Brain pericyte (primary cell): ENCODE measurements at regions not wholly inside any gene's neighbourhood (a gene's known extent, or its start where the extent isn't known, plus 50 kb on each side); places are given as distances from the start of the nearest gene placed in this dataset.

Experiments
- DNase-seq: peaks from one replicate; pipeline ENCODE4 v3.0.0-alpha.2; 2012; ENCODE audit warnings: low read depth, low spot score

GRCh38 chr14:80446356-80446755 is 235.1 kb upstream of the DIO2 start:
- DNase-seq: no peak

DNA sequence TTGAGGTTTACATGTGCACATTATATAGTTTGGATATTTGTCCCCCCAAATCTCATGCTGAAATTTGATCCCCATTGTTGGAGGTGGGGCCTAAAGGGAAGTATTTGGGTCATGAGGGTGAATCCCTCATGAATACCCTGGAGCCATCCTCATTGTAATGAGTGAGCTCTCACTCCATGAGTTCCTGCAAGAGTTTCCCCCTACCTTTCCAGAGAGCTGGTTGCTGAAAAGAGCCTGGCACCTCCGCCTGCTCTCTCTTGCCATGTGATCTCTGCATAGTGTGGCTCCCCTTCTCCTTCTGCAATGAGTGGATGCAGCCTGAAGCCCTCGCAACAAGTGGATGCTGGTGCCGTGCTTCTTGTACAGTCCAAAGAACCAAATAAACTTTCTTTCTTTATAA is 234.3 kb upstream of the DIO2 start:
- DNase-seq: no peak

DNA sequence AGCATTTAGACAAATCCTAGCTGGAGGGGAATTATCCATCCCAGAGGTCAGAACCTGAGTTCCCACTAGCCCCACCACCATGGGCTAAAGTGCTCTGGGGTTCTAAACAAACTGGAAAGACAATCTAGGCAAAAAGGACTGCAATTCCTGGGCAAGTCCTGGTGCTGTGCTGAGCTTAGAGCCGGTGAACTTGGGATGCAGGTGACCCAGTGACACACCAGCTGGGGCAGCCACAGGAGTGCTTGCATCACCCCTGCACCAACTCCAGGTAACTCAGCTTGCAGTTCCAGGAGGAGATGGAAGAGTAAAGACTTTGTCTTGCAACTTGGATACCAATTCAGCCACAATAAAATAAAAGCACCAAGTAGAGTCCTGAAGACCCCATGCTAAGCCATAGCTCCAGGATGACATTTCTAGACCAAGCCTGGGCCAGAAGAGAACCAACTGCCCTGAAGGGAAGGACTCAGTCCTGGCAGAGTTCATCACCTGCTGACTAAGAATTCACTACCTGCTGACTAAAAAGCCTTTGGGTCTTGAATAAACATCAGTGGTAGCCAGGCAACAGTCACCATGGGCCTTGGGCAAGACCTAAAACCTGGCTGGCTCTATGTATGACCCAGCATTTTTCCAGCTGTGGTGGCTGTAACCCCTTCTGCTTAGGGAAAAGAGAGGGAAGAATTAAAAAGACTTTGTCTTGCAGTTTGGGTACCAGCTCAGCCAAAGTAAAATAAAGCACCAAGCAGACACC is 223.4 kb upstream of the DIO2 start:
- no peak for DNase-seq

GRCh38 chr14:80433811-80434210 is 222.5 kb upstream of the DIO2 start:
- no peak for DNase-seq

GRCh38 chr14:80428671-80429070 is 217.4 kb upstream of the DIO2 start:
- DNase-seq: no peak

GRCh38 chr14:80428171-80428570 is 216.9 kb upstream of the DIO2 start:
- DNase-seq: no peak

- DNase-seq: no peak
These were observed 215.8 kb upstream of the DIO2 start for GRCh38 chr14:80427101-80427500.

DNA sequence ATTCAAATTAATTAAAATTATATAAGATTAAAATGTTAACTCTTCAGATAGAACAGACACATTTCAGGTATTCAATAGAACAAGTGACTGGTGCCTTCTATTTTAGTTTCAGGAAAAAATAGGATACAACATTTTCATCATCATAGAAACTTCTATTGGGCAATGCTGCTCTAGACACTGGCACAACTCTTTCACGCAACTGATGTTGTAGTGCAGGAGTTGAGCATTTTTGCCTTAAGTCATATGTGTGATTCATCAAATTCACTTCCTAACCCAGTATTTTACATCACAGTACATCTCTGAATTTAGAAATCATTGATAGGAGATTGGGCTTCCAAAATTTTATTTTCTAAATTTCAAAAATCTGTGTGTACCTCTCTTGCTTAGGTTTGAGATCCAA is 215.4 kb upstream of the DIO2 start:
- no peak for DNase-seq

DNA sequence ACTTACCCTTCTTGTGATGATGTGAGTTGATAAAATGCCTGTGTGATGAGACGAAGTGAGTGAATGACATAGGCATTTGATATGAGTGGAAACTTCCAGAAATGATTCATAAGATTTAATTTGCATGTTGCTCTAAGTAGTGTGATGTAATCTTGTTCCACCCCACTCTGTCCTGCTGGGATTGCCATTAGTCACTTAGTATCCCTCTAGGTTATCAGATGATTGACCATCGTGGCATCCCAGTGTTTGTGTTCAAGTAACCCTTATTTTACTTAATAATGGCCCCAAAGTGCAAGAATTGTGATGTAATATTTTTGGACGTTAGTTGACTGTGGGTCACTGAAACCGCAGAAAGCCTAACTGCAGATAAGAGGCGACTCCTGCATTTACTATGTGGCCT is 214.4 kb upstream of the DIO2 start:
- no peak for DNase-seq

DNA sequence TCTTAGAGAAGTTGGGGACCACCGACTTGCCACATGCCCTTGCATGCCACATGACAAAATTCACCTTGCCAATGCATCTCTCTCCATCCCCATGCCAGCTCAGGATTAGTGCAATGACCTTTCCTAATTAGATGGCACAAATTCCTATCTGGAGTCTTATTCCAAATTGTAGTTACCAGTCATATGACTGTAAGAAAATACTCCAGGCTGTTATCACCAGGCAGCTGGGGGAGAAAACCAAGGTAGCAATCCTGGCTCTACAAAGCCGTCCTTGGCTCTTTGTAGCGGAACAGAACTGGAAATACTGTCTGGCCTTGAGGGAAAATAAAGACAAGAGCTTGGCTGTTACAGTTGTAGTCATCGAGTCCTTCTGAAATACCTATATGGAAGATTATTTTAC is 208.5 kb upstream of the DIO2 start:
- DNase-seq: no peak

GRCh38 chr14:80419345-80419744 is 208.0 kb upstream of the DIO2 start:
- no peak for DNase-seq

- no peak for DNase-seq
These were observed 204.3 kb upstream of the DIO2 start for GRCh38 chr14:80415636-80416035.

DNA sequence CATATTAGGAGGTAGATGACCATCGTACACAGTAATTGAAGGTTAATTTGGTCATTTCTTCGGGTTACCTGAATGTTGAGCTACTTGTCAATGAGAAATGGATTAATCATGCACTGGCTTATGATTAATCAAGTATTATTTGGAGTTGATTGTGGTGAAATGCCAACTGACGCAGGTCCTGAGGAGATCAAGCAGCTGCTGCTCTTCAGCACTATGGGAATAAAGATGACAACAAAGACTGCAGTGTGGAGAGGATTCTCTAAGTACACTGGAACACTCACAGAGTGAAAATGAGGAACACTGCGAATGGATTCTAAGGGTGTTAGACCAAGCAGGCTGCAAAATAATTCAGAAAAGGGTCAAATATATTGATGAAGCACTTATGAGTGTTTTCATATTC is 202.8 kb upstream of the DIO2 start:
- no peak for DNase-seq

DNA sequence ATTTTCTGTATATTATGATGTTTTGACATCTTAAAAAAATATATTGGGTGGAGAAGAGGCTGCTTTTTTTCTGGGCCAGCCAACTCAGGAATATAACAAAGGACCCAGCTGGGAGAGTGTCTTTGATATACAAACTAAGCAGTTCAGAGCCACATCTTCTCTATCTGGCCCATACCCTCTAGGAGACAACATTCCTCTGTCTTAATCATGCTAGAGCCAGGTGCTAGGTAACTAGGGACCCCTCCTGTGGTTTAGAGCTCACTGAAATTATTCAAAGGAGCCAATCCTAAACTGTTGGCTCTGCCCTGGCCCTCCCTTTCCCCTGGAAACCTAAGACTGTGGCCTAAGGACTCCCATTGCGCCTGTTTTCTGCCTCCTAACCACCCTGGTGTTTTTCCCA is 193.1 kb upstream of the DIO2 start:
- DNase-seq: no peak

GRCh38 chr14:80403036-80403435 is 191.7 kb upstream of the DIO2 start:
- DNase-seq: no peak

- no peak for DNase-seq
These were observed 183.7 kb upstream of the DIO2 start for GRCh38 chr14:80395031-80395430.

DNA sequence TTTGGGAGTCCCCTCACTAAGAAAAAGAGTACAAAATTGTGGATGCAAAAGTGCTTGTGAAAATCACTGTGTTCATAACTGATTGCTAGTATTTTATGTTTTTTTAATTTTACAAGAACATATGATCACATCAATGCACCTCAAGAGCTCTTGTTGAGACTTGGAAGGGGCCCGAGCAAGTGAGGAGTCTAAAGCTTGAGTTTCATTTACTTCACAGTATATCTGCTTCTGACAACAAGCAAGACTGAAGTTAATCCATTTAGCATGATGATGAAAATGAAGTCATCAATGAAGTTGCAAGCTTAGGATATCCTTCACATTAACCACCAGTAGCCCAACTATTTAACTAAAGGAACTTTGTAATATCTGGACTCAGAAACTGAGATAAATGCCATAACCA is 182.5 kb upstream of the DIO2 start:
- no peak for DNase-seq

GRCh38 chr14:80390906-80391305 is 179.6 kb upstream of the DIO2 start:
- no peak for DNase-seq

DNA sequence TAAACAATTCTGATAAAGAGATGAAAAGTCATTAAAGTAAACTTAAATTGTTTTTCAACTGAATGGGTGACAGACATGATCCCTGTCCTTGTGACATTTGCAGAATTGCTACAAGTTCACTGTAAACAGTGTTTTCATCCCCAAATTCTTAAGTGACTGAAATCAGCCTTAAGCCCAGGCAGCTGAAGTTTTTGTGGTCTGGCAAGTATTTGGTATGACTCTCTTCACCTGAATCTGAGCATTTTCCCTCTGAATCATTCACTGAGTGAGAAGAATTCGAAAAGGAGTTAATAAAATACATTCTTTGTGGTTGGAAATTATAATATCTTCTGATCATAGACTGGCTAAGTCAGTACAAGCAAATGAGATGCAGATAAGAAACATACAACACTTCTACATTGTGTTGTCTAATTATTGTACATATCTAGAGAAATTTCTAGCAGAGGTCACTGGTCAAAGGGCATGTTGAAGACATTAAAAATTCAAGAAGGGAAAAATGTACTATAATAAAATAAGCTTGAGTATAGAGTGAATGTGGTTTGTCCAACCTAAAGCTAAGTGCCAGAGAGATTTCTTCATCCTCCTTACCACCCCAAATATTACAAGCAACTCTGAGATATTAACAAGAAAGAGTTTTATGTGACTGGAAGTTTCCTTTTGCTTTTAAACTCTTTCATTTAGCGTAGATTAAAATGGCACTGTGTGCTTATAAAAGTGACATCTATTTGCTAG is 177.8 kb upstream of the DIO2 start:
- DNase-seq: no peak

GRCh38 chr14:80387563-80387981 is 176.3 kb upstream of the DIO2 start:
- no peak for DNase-seq

GRCh38 chr14:80385336-80385735 is 174.0 kb upstream of the DIO2 start:
- DNase-seq: no peak

DNA sequence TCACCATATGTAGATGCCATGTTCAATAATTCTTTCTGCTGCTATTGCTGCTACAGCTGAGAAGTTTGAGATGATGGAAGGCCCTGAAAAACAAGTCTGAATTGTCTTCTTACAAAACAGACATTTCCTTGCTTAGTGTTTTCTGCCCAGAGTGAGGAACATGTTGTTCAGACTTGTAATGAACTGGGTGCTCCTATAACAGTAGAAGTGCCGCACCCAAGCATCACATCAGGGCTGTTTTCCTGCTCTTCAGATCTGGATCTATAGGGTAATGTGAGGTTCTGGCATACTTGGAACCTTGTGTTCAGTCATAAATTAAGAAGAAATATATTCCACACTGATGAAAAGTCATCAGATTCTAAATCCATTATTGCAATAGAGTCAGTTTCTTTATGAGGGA is 171.9 kb upstream of the DIO2 start:
- DNase-seq: no peak

- no peak for DNase-seq
These were observed 170.6 kb upstream of the DIO2 start for GRCh38 chr14:80381807-80382363.
